Nephron (organoid): ENCODE measurements at regions not wholly inside any gene's neighbourhood (a gene's known extent, or its start where the extent isn't known, plus 50 kb on each side); places are given as distances from the start of the nearest gene placed in this dataset.

Source experiments
- H3K27ac Mint-ChIP-seq, 3 experiments: 2 replicates each; pipeline ENCODE4 v1.8.0; 2020; ENCODE audit warnings: mixed read lengths in 3 of 3, mild to moderate bottlenecking in 2 of 3, moderate library complexity in 1 of 3
- H3K27me3 Mint-ChIP-seq: 2 replicates; pipeline ENCODE4 v1.8.0; 2021; ENCODE audit warnings: low read depth, mild to moderate bottlenecking, moderate library complexity, mixed read lengths
- H3K36me3 Mint-ChIP-seq: 2 replicates; pipeline ENCODE4 v1.8.0; 2020; ENCODE audit warnings: low read depth, mixed read lengths
- H3K4me1 Mint-ChIP-seq: 2 replicates; pipeline ENCODE4 v1.8.0; 2020; ENCODE audit warnings: mixed read lengths
- H3K4me3 Mint-ChIP-seq, 3 experiments: 2 replicates each; pipeline ENCODE4 v1.8.0; 2020; ENCODE audit warnings: mild to moderate bottlenecking in 3 of 3, mixed read lengths in 3 of 3, moderate library complexity in 2 of 3
- H3K9me3 Mint-ChIP-seq: 2 replicates; pipeline ENCODE4 v1.8.0; 2020; ENCODE audit warnings: mixed read lengths
- CTCF ChIP-seq, 3 experiments: fragments of 200-600 bp; sonication (generic); IDR thresholded peaks; one replicate each; pipeline ENCODE4 v1.5.0; 2021; ENCODE audit warnings: antibody characterized with exemption in 3 of 3; ENCODE audit not compliant: unreplicated experiment in 3 of 3

GRCh38 chr1:220386494-220387195, 114.4 kb upstream of the RAB3GAP2 start:
- H3K4me1 Mint-ChIP-seq: no peaks in the 10 kb centered on the region
- no peaks in the 10 kb centered on the region for H3K27me3 Mint-ChIP-seq

GRCh38 chr1:220385158-220385557, 112.9 kb upstream of the RAB3GAP2 start:
- no peaks in the 10 kb centered on the region for H3K4me1 Mint-ChIP-seq
- peaks cover 4% of the 10 kb centered on the region for H3K36me3 Mint-ChIP-seq
- H3K9me3 Mint-ChIP-seq: peaks cover 31% of the 10 kb centered on the region
- H3K4me3 Mint-ChIP-seq: no peak overlapping the region
- H3K27ac Mint-ChIP-seq: no peak overlapping the region
- no peak for TF ChIP-seq CTCF (IDR thresholded peaks at IDR 0.05; ENCODE audit: unreplicated experiment in 3 of 3)
- H3K27me3 Mint-ChIP-seq: no peaks in the 10 kb centered on the region

More at GRCh38 chr1:220386494-220387195, 114.4 kb upstream of the RAB3GAP2 start:
- Mint-ChIP-seq H3K36me3 (peaks cover 4% of the 10 kb centered on the region), H3K4me3 (no peak overlapping the region), H3K9me3 (peaks cover 26% of the 10 kb centered on the region), H3K27ac (no peak overlapping the region)
- TF ChIP-seq CTCF (IDR thresholded peaks at IDR 0.05; ENCODE audit: unreplicated experiment in 3 of 3): no peak

- Mint-ChIP-seq H3K4me1 (no peaks in the 10 kb centered on the region), H3K4me3 (no peak overlapping the region), H3K36me3 (peaks cover 4% of the 10 kb centered on the region), H3K27me3 (no peaks in the 10 kb centered on the region), H3K9me3 (peaks cover 34% of the 10 kb centered on the region), H3K27ac (no peak overlapping the region)
- no peak for TF ChIP-seq CTCF (IDR thresholded peaks at IDR 0.05; ENCODE audit: unreplicated experiment in 3 of 3)
These were observed 110.7 kb upstream of the RAB3GAP2 start for GRCh38 chr1:220382994-220383393.

GRCh38 chr1:220380885-220381284, 108.6 kb upstream of the RAB3GAP2 start:
- Mint-ChIP-seq H3K9me3 (peaks cover 32% of the 10 kb centered on the region), H3K27ac (no peak overlapping the region), H3K36me3 (peaks cover 4% of the 10 kb centered on the region), H3K4me1 (peaks cover 4% of the 10 kb centered on the region), H3K27me3 (no peaks in the 10 kb centered on the region), H3K4me3 (no peak overlapping the region)
- TF ChIP-seq CTCF (IDR thresholded peaks at IDR 0.05; ENCODE audit: unreplicated experiment in 3 of 3): no peak

- no peak for TF ChIP-seq CTCF (IDR thresholded peaks at IDR 0.05; ENCODE audit: unreplicated experiment in 3 of 3)
- peaks cover 4% of the 10 kb centered on the region for H3K4me1 Mint-ChIP-seq
- H3K27ac Mint-ChIP-seq: no peak overlapping the region
- peaks cover 16% of the 10 kb centered on the region for H3K9me3 Mint-ChIP-seq
- H3K27me3 Mint-ChIP-seq: no peaks in the 10 kb centered on the region
- no peaks in the 10 kb centered on the region for H3K36me3 Mint-ChIP-seq
- no peak overlapping the region for H3K4me3 Mint-ChIP-seq
These were observed 106.5 kb upstream of the RAB3GAP2 start for GRCh38 chr1:220378571-220379302.
